GM12878 (cell line): ENCODE measurements at regions not wholly inside any gene's neighbourhood (a gene's known extent, or its start where the extent isn't known, plus 50 kb on each side); places are given as distances from the start of the nearest gene placed in this dataset.

Source experiments
- ATAC-seq: fragments of 200-7000 bp; cut with Tn5 transposase; 3 replicates; pipeline ENCODE4 v1.9.1; 2020; ENCODE audit warnings: mild to moderate bottlenecking, moderate library complexity
- BruUV-seq: library from RNA; stranded (reverse); fragments of 400-500 nt; replicated peaks from 2 replicates; lab custom pipeline; 2021; lab: Mats Ljungman, UMichigan
- CTCF ChIA-PET: fragments of 300-600 bp; sonication (Branson Sonifier 250); formaldehyde crosslinking; extraction: SDS; loops from one replicate; lab custom pipeline; 2021; ENCODE audit warnings: inconsistent platforms; lab: Yijun Ruan, JAX
- POLR2A ChIA-PET: fragments of 350-600 bp; formaldehyde crosslinking; extraction: SDS; loops from one replicate; lab custom pipeline; 2021; ENCODE audit warnings: inconsistent platforms; lab: Charles Lee
- RAD21 ChIA-PET: fragments of 300-600 bp; sonication (Branson Sonifier 250); formaldehyde crosslinking; loops from one replicate; lab custom pipeline; 2023; ENCODE audit warnings: antibody characterized with exemption; ENCODE audit not compliant: unreplicated experiment; lab: Charles Lee
- SMC1A ChIA-PET: fragments of 300-600 bp; sonication (Branson Sonifier 250); formaldehyde crosslinking; loops from one replicate; lab custom pipeline; 2023; ENCODE audit not compliant: unreplicated experiment, uncharacterized antibody; lab: Charles Lee
- DNase-seq: peaks from one replicate; pipeline ENCODE4 v3.0.0-alpha.2; 2011; ENCODE audit warnings: low read depth, low spot score
- FAIRE-seq: peaks from 3 replicates; lab custom pipeline; 2011; peaks lifted over from hg19 to GRCh38; lab: Jason Lieb, UNC
- H2AFZ ChIP-seq: 2 replicates; pipeline ENCODE4 v1.6.0; 2011; ENCODE audit warnings: low read depth, low read length, control low read depth; ENCODE audit not compliant: control insufficient read depth
- H3K27ac ChIP-seq: 2 replicates; pipeline ENCODE4 v1.5.1; 2011; ENCODE audit warnings: control low read depth; ENCODE audit not compliant: control insufficient read depth, insufficient read depth
- H3K27me3 ChIP-seq, 2 experiments: replicated peaks in 1 of 2; 2 replicates each; pipeline versions ENCODE4 v1.6.0 to v1.6.1; 2011; ENCODE audit warnings: low read length in 1 of 2; ENCODE audit not compliant: control insufficient read depth in 2 of 2, insufficient read depth in 2 of 2
- H3K36me3 ChIP-seq, 2 experiments: 2 replicates each; pipeline ENCODE4 v1.5.1; 2011; ENCODE audit warnings: low read length in 1 of 2; ENCODE audit not compliant: control insufficient read depth in 2 of 2, insufficient read depth in 2 of 2
- H3K4me1 ChIP-seq: 2 replicates; pipeline ENCODE4 v1.6.1; 2011; ENCODE audit warnings: mild to moderate bottlenecking, low read length, moderate library complexity, mixed read lengths; ENCODE audit not compliant: control insufficient read depth, insufficient read depth
- H3K4me2 ChIP-seq: 2 replicates; pipeline ENCODE4 v1.6.0; 2011; ENCODE audit warnings: control low read depth; ENCODE audit not compliant: control insufficient read depth, insufficient read depth
- H3K4me3 ChIP-seq: fragments of 200-600 bp; sonication (generic); 2 replicates; pipeline ENCODE4 v1.5.1; 2016
- H3K79me2 ChIP-seq: 2 replicates; pipeline ENCODE4 v1.6.0; 2011; ENCODE audit warnings: low read length; ENCODE audit not compliant: control insufficient read depth, insufficient read depth
- H3K9ac ChIP-seq: 2 replicates; pipeline ENCODE4 v1.8.0; 2011; ENCODE audit warnings: low read length, control low read depth, mixed read lengths; ENCODE audit not compliant: control insufficient read depth, insufficient read depth
- H3K9me3 ChIP-seq: replicated peaks from 3 replicates; pipeline ENCODE4 v1.5.1; 2011; ENCODE audit warnings: mild to moderate bottlenecking, low read length; ENCODE audit not compliant: control insufficient read depth, insufficient read depth
- H4K20me1 ChIP-seq: 2 replicates; pipeline ENCODE4 v1.6.0; 2011; ENCODE audit not compliant: control insufficient read depth, insufficient read depth
- ATF7 ChIP-seq: fragments of 450-650 bp; IDR thresholded peaks from 2 replicates; pipeline ENCODE4 v1.6.1; 2016; ENCODE audit warnings: low read depth, mild to moderate bottlenecking
- E4F1 ChIP-seq: fragments of 450-650 bp; IDR thresholded peaks from 2 replicates; pipeline ENCODE4 v1.6.1; 2018; ENCODE audit warnings: borderline replicate concordance, mild to moderate bottlenecking; ENCODE audit not compliant: partially characterized antibody
- GATAD2B ChIP-seq: fragments of 450-650 bp; conservative IDR thresholded peaks from 2 replicates; pipeline ENCODE4 v1.6.1; 2017; ENCODE audit warnings: low read depth, mild to moderate bottlenecking, moderate library complexity
- KAT2A ChIP-seq: conservative IDR thresholded peaks from 2 replicates; pipeline ENCODE4 v1.6.1; 2011; ENCODE audit warnings: low read depth, low read length; ENCODE audit not compliant: control insufficient read depth
- MYC ChIP-seq: IDR thresholded peaks from 2 replicates; pipeline ENCODE4 v1.6.1; 2011; ENCODE audit warnings: mild to moderate bottlenecking, low read length, moderate library complexity, inconsistent platforms; ENCODE audit not compliant: insufficient read depth, insufficient replicate concordance, insufficient read length, severe bottlenecking
- PML ChIP-seq: IDR thresholded peaks from 2 replicates; pipeline ENCODE4 v1.6.1; 2012; ENCODE audit warnings: low read length, inconsistent platforms
- REST ChIP-seq: IDR thresholded peaks from 2 replicates; pipeline ENCODE4 v1.6.1; 2012; ENCODE audit warnings: mild to moderate bottlenecking, low read depth, low read length
- SMAD1 ChIP-seq: fragments of 450-650 bp; IDR thresholded peaks from 2 replicates; pipeline ENCODE4 v1.6.1; 2018; ENCODE audit warnings: mild to moderate bottlenecking, low read depth; ENCODE audit not compliant: partially characterized antibody
- SP1 ChIP-seq: IDR thresholded peaks from one replicate; pipeline ENCODE4 v1.6.1; 2011; ENCODE audit warnings: low read depth, low read length
- ZBED1 ChIP-seq: IDR thresholded peaks from 2 replicates; pipeline ENCODE4 v1.6.1; 2016; ENCODE audit warnings: borderline replicate concordance
- ZNF207 ChIP-seq: fragments of 450-650 bp; IDR thresholded peaks from 2 replicates; pipeline ENCODE4 v1.6.1; 2014; ENCODE audit warnings: antibody characterized with exemption, mild to moderate bottlenecking, borderline replicate concordance
- WGBS: methylation state at CpG from one replicate; pipeline ENCODE4 v1.1.6; 2016; ENCODE audit warnings: low lambda C conversion rate; ENCODE audit not compliant: insufficient replicate concordance, insufficient coverage; ENCODE audit errors: missing lambda C conversion rate; 5-methylcytosine and 5-hydroxymethylcytosine counted together
- in situ Hi-C: fragments of 300-500 bp; cut with MboI; formaldehyde crosslinking; loops from 9 replicates; pipeline ENCODE4 v1.14.3; 2018; ENCODE audit warnings: mixed read lengths
- intact Hi-C: fragments of 100-400 bp; cut with micrococcal nuclease; formaldehyde crosslinking; loops from one replicate; pipeline ENCODE4 v1.14.2; 2022; ENCODE audit not compliant: unreplicated experiment
- TF ChIP-seq, protein P1 (sequence below): fragments of 450-650 bp; IDR thresholded peaks from 2 replicates; pipeline ENCODE4 v1.6.1; 2017; ENCODE audit warnings: mild to moderate bottlenecking
- TF ChIP-seq, protein P2 (sequence below): fragments of 450-650 bp; IDR thresholded peaks from 2 replicates; pipeline ENCODE4 v1.6.1; 2017; ENCODE audit warnings: mild to moderate bottlenecking, low read depth, inconsistent platforms; ENCODE audit not compliant: poor library complexity, severe bottlenecking

DNA sequence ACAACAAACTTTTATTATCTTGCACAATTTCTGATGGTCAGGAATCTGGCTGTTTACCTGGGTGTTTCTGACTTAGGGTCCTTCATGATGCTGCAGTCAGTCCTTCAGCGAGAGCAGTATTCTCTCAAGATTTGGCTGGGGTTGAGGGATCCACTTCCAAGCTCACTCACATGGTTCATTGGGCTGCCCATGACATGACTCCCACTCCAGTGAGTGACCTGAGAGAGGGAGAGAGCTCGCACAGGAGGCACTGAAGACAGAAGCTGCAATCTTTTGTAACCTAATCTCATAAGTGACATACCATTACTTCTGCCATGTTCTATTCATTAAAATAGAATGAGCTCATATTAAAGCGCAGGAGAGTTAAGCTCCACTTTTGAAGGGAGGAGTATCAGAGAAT is 212.6 kb downstream of the SPATA31D1 start (continued):
- TF ChIP-seq E4F1 = no peak
- TF ChIP-seq, protein P1, sequence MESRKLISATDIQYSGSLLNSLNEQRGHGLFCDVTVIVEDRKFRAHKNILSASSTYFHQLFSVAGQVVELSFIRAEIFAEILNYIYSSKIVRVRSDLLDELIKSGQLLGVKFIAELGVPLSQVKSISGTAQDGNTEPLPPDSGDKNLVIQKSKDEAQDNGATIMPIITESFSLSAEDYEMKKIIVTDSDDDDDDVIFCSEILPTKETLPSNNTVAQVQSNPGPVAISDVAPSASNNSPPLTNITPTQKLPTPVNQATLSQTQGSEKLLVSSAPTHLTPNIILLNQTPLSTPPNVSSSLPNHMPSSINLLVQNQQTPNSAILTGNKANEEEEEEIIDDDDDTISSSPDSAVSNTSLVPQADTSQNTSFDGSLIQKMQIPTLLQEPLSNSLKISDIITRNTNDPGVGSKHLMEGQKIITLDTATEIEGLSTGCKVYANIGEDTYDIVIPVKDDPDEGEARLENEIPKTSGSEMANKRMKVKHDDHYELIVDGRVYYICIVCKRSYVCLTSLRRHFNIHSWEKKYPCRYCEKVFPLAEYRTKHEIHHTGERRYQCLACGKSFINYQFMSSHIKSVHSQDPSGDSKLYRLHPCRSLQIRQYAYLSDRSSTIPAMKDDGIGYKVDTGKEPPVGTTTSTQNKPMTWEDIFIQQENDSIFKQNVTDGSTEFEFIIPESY = no peak
- TF ChIP-seq MYC = no peak

GRCh38 chr9:82202808-82203207 is 214.2 kb downstream of the SPATA31D1 start:
- ATAC-seq = no peak
- Histone ChIP-seq H3K9me3 (no peaks in the 10 kb centered on the region), H3K36me3 (no peaks in the 10 kb centered on the region), H4K20me1 (no peaks in the 10 kb centered on the region), H3K9ac (no peak overlapping the region), H3K4me1 (no peaks in the 10 kb centered on the region), H3K27me3 (no peaks in the 10 kb centered on the region), H2AFZ (no peak overlapping the region), H3K79me2 (no peaks in the 10 kb centered on the region), H3K4me2 (no peak overlapping the region), H3K4me3 (no peak overlapping the region), H3K27ac (no peak overlapping the region)
- ChIA-PET CTCF (no interaction called here), SMC1A (no interaction called here), RAD21 (no interaction called here), POLR2A (no interaction called here)
- no peak for DNase-seq
- in situ Hi-C loops = no loop called here
- intact Hi-C loops = no loop called here
- 28% methylated on average over 4 of the region's 4 CpGs for WGBS
- FAIRE-seq = no peak
- no peak for TF ChIP-seq GATAD2B
- no peak for TF ChIP-seq SP1
- TF ChIP-seq SMAD1 = no peak
- no peak for TF ChIP-seq PML
- TF ChIP-seq ZNF207 = no peak
- no peak for TF ChIP-seq ZBED1
- TF ChIP-seq, protein P2, sequence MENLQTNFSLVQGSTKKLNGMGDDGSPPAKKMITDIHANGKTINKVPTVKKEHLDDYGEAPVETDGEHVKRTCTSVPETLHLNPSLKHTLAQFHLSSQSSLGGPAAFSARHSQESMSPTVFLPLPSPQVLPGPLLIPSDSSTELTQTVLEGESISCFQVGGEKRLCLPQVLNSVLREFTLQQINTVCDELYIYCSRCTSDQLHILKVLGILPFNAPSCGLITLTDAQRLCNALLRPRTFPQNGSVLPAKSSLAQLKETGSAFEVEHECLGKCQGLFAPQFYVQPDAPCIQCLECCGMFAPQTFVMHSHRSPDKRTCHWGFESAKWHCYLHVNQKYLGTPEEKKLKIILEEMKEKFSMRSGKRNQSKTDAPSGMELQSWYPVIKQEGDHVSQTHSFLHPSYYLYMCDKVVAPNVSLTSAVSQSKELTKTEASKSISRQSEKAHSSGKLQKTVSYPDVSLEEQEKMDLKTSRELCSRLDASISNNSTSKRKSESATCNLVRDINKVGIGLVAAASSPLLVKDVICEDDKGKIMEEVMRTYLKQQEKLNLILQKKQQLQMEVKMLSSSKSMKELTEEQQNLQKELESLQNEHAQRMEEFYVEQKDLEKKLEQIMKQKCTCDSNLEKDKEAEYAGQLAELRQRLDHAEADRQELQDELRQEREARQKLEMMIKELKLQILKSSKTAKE = no peak
- TF ChIP-seq REST = no peak
- no peak for TF ChIP-seq ATF7
- TF ChIP-seq KAT2A = no peak
- no TSS peak for BruUV-seq
